ENCODE measurements at regions not wholly inside any gene's neighbourhood (a gene's known extent, or its start where the extent isn't known, plus 50 kb on each side); places are given as distances from the start of the nearest gene placed in this dataset.
"Not testable (repeated sequence)": the region's sequence is repeated elsewhere in the genome, so short reads cannot be mapped to it uniquely, and the experiment has no call there.

GRCh38 chr14:29982171-29982570 lies 54.5 kb upstream of the PRKD1 start:
- H3K4me3 ChIP-seq (ENCODE audit: low read depth in 1 of 3, low read length in 3 of 3), result no peak overlapping the region
- no peaks in the 10 kb centered on the region for H3K36me3 ChIP-seq (ENCODE audit: control insufficient read depth in 3 of 3, insufficient read depth in 2 of 3, low read depth in 1 of 3, low read length in 3 of 3)
- no peaks in the 10 kb centered on the region for H3K4me1 ChIP-seq (ENCODE audit: control insufficient read depth in 3 of 3, insufficient read depth in 2 of 3, low read depth in 1 of 3, low read length in 2 of 3)
- no peak for FAIRE-seq
- WGBS, 3 donors, result 85 to 92% (median 86%) methylated on average over 1 of the region's 1 CpG
- no peak for DNase-seq
- H3K27me3 ChIP-seq (ENCODE audit: control insufficient read depth in 3 of 3, insufficient read depth in 3 of 3, low read length in 3 of 3), result no peaks in the 10 kb centered on the region
- no peak overlapping the region for H3K27ac ChIP-seq (ENCODE audit: low read depth in 1 of 3, low read length in 2 of 3)
- H3K9me3 ChIP-seq (ENCODE audit: control insufficient read depth in 2 of 2, insufficient read depth in 1 of 2, low read depth in 1 of 2, low read length in 1 of 2), result no peaks in the 10 kb centered on the region

DNA sequence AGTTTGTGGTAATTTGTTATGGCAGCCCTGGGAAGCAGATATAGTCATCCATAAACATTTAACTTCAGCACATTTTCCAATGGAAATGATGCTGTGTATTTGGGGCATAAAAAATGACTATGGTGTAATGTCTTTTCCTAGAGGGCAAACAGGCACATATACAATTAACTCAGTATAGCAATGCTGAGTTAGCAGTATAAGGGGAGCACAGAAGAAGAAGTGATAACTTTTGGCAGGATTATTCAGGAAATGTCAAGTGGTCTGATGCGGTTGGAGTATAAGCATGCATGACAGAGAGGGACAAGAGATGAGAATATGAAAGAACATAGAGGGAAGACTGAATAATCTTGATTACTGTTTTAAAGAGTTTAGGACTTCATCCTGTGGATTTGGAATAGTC lies 55.3 kb upstream of the PRKD1 start:
- Histone ChIP-seq H3K27me3 (ENCODE audit: control insufficient read depth in 3 of 3, insufficient read depth in 3 of 3, low read length in 3 of 3) (no peaks in the 10 kb centered on the region), H3K4me1 (ENCODE audit: control insufficient read depth in 3 of 3, insufficient read depth in 2 of 3, low read depth in 1 of 3, low read length in 2 of 3) (no peaks in the 10 kb centered on the region), H3K4me3 (ENCODE audit: low read depth in 1 of 3, low read length in 3 of 3) (no peak overlapping the region), H3K9me3 (ENCODE audit: control insufficient read depth in 2 of 2, insufficient read depth in 1 of 2, low read depth in 1 of 2, low read length in 1 of 2) (no peaks in the 10 kb centered on the region), H3K27ac (ENCODE audit: low read depth in 1 of 3, low read length in 2 of 3) (no peak overlapping the region), H3K36me3 (ENCODE audit: control insufficient read depth in 3 of 3, insufficient read depth in 2 of 3, low read depth in 1 of 3, low read length in 3 of 3) (no peaks in the 10 kb centered on the region)
- DNase-seq (no peak), FAIRE-seq (no peak)
- 71 to 93% (median 93%) methylated on average over 1 of the region's 1 CpG for WGBS, 3 donors

DNA sequence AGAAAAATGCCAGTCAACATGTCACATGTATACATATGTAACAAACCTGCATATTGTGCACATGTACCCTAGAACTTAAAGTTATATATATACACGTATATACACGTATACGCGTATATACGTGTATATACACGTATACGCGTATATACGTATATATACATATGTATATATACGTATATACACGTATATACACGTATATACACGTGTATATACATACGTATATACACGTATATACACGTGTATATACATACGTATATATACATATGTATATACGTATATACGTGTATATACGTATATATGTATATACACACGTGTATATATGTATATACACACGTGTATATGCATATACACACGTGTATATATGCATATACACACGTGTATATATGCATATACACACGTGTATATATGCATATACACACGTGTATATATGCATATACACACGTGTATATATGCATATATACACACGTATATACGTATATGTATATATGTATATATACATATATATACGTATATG lies 62.8 kb upstream of the PRKD1 start:
- DNase-seq; H3K4me1 ChIP-seq (ENCODE audit: control insufficient read depth in 3 of 3, insufficient read depth in 2 of 3, low read depth in 1 of 3, low read length in 2 of 3); H3K4me3 ChIP-seq (ENCODE audit: low read depth in 1 of 3, low read length in 3 of 3); H3K27me3 ChIP-seq (ENCODE audit: control insufficient read depth in 3 of 3, insufficient read depth in 3 of 3, low read length in 3 of 3); H3K9me3 ChIP-seq (ENCODE audit: control insufficient read depth in 2 of 2, insufficient read depth in 1 of 2, low read depth in 1 of 2, low read length in 1 of 2); H3K36me3 ChIP-seq (ENCODE audit: control insufficient read depth in 3 of 3, insufficient read depth in 2 of 3, low read depth in 1 of 3, low read length in 3 of 3); H3K27ac ChIP-seq (ENCODE audit: low read depth in 1 of 3, low read length in 2 of 3): not testable (repeated sequence)
- FAIRE-seq, result peak; percentile 89
- WGBS, 3 donors, result 81 to 89% (median 86%) methylated on average over 30 of the region's 30 CpGs

DNA sequence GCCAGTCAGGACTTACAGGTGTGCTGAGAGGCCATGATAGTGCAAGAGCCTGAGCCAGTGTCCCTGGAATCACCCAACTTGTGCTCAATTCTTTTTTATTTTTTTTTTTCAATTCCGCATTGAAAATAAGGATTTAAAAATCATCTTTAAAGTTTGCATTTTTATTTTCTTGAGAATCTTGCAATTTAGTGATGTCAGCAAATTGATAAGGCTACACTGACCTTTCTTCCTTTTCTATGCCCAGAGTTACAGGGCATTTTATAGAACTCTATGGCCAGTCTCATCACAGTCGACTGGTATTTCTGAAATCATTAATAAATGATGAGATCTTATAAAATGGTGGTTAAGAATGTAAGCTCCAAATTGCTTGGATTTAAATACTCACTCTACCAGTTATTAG lies 63.3 kb upstream of the PRKD1 start:
- FAIRE-seq (no peak), DNase-seq (no peak)
- H3K27me3 ChIP-seq (ENCODE audit: control insufficient read depth in 3 of 3, insufficient read depth in 3 of 3, low read length in 3 of 3), result no peaks in the 10 kb centered on the region
- H3K27ac ChIP-seq (ENCODE audit: low read depth in 1 of 3, low read length in 2 of 3), result no peak overlapping the region
- WGBS, 3 donors, result 93 to 97% (median 95%) methylated on average over 2 of the region's 2 CpGs
- no peaks in the 10 kb centered on the region for H3K9me3 ChIP-seq (ENCODE audit: control insufficient read depth in 2 of 2, insufficient read depth in 1 of 2, low read depth in 1 of 2, low read length in 1 of 2)
- H3K4me3 ChIP-seq (ENCODE audit: low read depth in 1 of 3, low read length in 3 of 3), result no peak overlapping the region
- H3K4me1 ChIP-seq (ENCODE audit: control insufficient read depth in 3 of 3, insufficient read depth in 2 of 3, low read depth in 1 of 3, low read length in 2 of 3), result no peaks in the 10 kb centered on the region
- no peaks in the 10 kb centered on the region for H3K36me3 ChIP-seq (ENCODE audit: control insufficient read depth in 3 of 3, insufficient read depth in 2 of 3, low read depth in 1 of 3, low read length in 3 of 3)

- no peak overlapping the region for H3K27ac ChIP-seq (ENCODE audit: low read depth in 1 of 3, low read length in 2 of 3)
- H3K9me3 ChIP-seq (ENCODE audit: control insufficient read depth in 2 of 2, insufficient read depth in 1 of 2, low read depth in 1 of 2, low read length in 1 of 2), result no peaks in the 10 kb centered on the region
- no peak overlapping the region for H3K4me3 ChIP-seq (ENCODE audit: low read depth in 1 of 3, low read length in 3 of 3)
- peak; percentile 77 to 87 for DNase-seq
- H3K4me1 ChIP-seq (ENCODE audit: control insufficient read depth in 3 of 3, insufficient read depth in 2 of 3, low read depth in 1 of 3, low read length in 2 of 3), result no peaks in the 10 kb centered on the region
- no peaks in the 10 kb centered on the region for H3K36me3 ChIP-seq (ENCODE audit: control insufficient read depth in 3 of 3, insufficient read depth in 2 of 3, low read depth in 1 of 3, low read length in 3 of 3)
- FAIRE-seq, result no peak
- 43 to 73% (median 47%) methylated on average over 2 of the region's 2 CpGs for WGBS, 3 donors
- no peaks in the 10 kb centered on the region for H3K27me3 ChIP-seq (ENCODE audit: control insufficient read depth in 3 of 3, insufficient read depth in 3 of 3, low read length in 3 of 3)
Measured at GRCh38 chr14:29993143-29993542, 65.5 kb upstream of the PRKD1 start.

DNA sequence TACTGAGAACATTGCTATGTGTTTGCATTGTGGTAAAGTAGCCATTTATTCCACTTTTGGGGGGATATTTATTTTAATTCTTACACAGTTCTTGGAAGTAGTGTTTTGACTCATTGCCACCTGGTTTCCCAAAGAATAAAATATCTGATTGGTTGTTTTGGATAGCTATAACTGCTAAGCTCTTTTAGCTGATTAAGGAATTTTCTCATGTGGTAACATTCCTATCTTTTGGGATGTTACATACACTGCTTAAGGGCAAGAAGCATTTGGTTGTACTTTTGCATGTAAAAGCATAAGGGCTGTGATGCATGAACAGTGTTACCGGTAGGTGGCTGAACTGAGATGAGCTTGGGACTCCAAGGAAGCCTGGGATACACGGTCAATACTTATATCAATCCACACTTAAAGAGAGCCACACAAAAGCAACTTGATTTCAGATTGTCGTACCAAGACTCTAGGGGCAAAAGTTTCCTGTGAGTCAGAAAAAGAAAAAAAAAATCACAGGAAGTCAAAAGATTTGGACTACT lies 71.4 kb upstream of the PRKD1 start:
- Histone ChIP-seq H3K9me3 (ENCODE audit: control insufficient read depth in 2 of 2, insufficient read depth in 1 of 2, low read depth in 1 of 2, low read length in 1 of 2) (no peaks in the 10 kb centered on the region), H3K4me3 (ENCODE audit: low read depth in 1 of 3, low read length in 3 of 3) (no peak overlapping the region), H3K36me3 (ENCODE audit: control insufficient read depth in 3 of 3, insufficient read depth in 2 of 3, low read depth in 1 of 3, low read length in 3 of 3) (no peaks in the 10 kb centered on the region), H3K27me3 (ENCODE audit: control insufficient read depth in 3 of 3, insufficient read depth in 3 of 3, low read length in 3 of 3) (no peaks in the 10 kb centered on the region), H3K27ac (ENCODE audit: low read depth in 1 of 3, low read length in 2 of 3) (no peak overlapping the region), H3K4me1 (ENCODE audit: control insufficient read depth in 3 of 3, insufficient read depth in 2 of 3, low read depth in 1 of 3, low read length in 2 of 3) (no peaks in the 10 kb centered on the region)
- WGBS, 3 donors, result 49 to 83% (median 71%) methylated on average over 3 of the region's 3 CpGs
- FAIRE-seq (no peak), DNase-seq (peak in 1 of 2 donors; percentile 4)

GRCh38 chr14:30002859-30003258 lies 75.2 kb upstream of the PRKD1 start:
- Histone ChIP-seq H3K36me3 (ENCODE audit: control insufficient read depth in 3 of 3, insufficient read depth in 2 of 3, low read depth in 1 of 3, low read length in 3 of 3) (no peaks in the 10 kb centered on the region), H3K4me1 (ENCODE audit: control insufficient read depth in 3 of 3, insufficient read depth in 2 of 3, low read depth in 1 of 3, low read length in 2 of 3) (no peaks in the 10 kb centered on the region), H3K27ac (ENCODE audit: low read depth in 1 of 3, low read length in 2 of 3) (no peak overlapping the region), H3K4me3 (ENCODE audit: low read depth in 1 of 3, low read length in 3 of 3) (no peak overlapping the region), H3K27me3 (ENCODE audit: control insufficient read depth in 3 of 3, insufficient read depth in 3 of 3, low read length in 3 of 3) (no peaks in the 10 kb centered on the region), H3K9me3 (ENCODE audit: control insufficient read depth in 2 of 2, insufficient read depth in 1 of 2, low read depth in 1 of 2, low read length in 1 of 2) (no peaks in the 10 kb centered on the region)
- WGBS, 3 donors, result 32 to 65% (median 36%) methylated on average over 5 of the region's 5 CpGs
- peak; percentile 4 to 28 for DNase-seq
- FAIRE-seq, result no peak

- WGBS, 3 donors, result 38 to 44% (median 43%) methylated on average over 8 of the region's 8 CpGs
- peak; percentile 84 for FAIRE-seq
Measured at GRCh38 chr14:30005114-30005808, 77.6 kb upstream of the PRKD1 start.

GRCh38 chr14:30006695-30007094 lies 79.0 kb upstream of the PRKD1 start:
- Histone ChIP-seq H3K4me1 (ENCODE audit: control insufficient read depth in 3 of 3, insufficient read depth in 2 of 3, low read depth in 1 of 3, low read length in 2 of 3) (no peaks in the 10 kb centered on the region), H3K36me3 (ENCODE audit: control insufficient read depth in 3 of 3, insufficient read depth in 2 of 3, low read depth in 1 of 3, low read length in 3 of 3) (no peaks in the 10 kb centered on the region), H3K4me3 (ENCODE audit: low read depth in 1 of 3, low read length in 3 of 3) (no peak overlapping the region), H3K27me3 (ENCODE audit: control insufficient read depth in 3 of 3, insufficient read depth in 3 of 3, low read length in 3 of 3) (no peaks in the 10 kb centered on the region), H3K9me3 (ENCODE audit: control insufficient read depth in 2 of 2, insufficient read depth in 1 of 2, low read depth in 1 of 2, low read length in 1 of 2) (no peaks in the 10 kb centered on the region), H3K27ac (ENCODE audit: low read depth in 1 of 3, low read length in 2 of 3) (no peak overlapping the region)
- 75 to 94% (median 81%) methylated on average over 2 of the region's 2 CpGs for WGBS, 3 donors
- DNase-seq (no peak), FAIRE-seq (no peak)

More at GRCh38 chr14:30005114-30005808, 77.6 kb upstream of the PRKD1 start:
- DNase-seq, result peak; percentile 72 to 80
- Histone ChIP-seq H3K36me3 (ENCODE audit: control insufficient read depth in 3 of 3, insufficient read depth in 2 of 3, low read depth in 1 of 3, low read length in 3 of 3) (no peaks in the 10 kb centered on the region), H3K4me1 (ENCODE audit: control insufficient read depth in 3 of 3, insufficient read depth in 2 of 3, low read depth in 1 of 3, low read length in 2 of 3) (no peaks in the 10 kb centered on the region), H3K9me3 (ENCODE audit: control insufficient read depth in 2 of 2, insufficient read depth in 1 of 2, low read depth in 1 of 2, low read length in 1 of 2) (no peaks in the 10 kb centered on the region), H3K27ac (ENCODE audit: low read depth in 1 of 3, low read length in 2 of 3) (no peak overlapping the region), H3K27me3 (ENCODE audit: control insufficient read depth in 3 of 3, insufficient read depth in 3 of 3, low read length in 3 of 3) (no peaks in the 10 kb centered on the region), H3K4me3 (ENCODE audit: low read depth in 1 of 3, low read length in 3 of 3) (no peak overlapping the region)
